ENCODE measurements at regions not wholly inside any gene's neighbourhood (a gene's known extent, or its start where the extent isn't known, plus 50 kb on each side); places are given as distances from the start of the nearest gene placed in this dataset.

DNA sequence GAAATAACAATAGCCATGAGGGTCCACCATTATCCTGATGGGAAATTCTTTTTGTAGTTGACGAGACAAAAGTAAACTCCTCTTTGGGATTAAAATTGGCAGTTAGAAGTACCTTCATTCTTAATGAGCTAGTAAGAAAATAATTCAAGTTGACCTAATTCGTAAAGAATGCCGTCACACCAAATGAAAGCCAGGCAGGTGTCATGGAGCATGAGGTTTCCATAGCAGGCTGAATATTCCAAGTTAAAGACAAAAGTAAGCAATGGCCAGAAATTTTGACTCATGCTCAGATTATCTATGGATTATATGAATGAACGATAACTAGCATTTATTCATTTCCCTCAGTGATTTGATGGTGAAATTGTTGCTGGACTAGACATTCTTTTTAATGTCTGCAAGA is 192.2 kb upstream of the FAT1 start:
- TF ChIP-seq, protein P1, sequence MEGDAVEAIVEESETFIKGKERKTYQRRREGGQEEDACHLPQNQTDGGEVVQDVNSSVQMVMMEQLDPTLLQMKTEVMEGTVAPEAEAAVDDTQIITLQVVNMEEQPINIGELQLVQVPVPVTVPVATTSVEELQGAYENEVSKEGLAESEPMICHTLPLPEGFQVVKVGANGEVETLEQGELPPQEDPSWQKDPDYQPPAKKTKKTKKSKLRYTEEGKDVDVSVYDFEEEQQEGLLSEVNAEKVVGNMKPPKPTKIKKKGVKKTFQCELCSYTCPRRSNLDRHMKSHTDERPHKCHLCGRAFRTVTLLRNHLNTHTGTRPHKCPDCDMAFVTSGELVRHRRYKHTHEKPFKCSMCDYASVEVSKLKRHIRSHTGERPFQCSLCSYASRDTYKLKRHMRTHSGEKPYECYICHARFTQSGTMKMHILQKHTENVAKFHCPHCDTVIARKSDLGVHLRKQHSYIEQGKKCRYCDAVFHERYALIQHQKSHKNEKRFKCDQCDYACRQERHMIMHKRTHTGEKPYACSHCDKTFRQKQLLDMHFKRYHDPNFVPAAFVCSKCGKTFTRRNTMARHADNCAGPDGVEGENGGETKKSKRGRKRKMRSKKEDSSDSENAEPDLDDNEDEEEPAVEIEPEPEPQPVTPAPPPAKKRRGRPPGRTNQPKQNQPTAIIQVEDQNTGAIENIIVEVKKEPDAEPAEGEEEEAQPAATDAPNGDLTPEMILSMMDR (IDR thresholded peaks at IDR 0.05): no peak
- TF ChIP-seq EZH2 (IDR thresholded peaks at IDR 0.05; ENCODE audit: borderline replicate concordance, insufficient read depth, low read depth, low read length, poor library complexity, severe bottlenecking): no peak

Data from B cell (primary cell).